Mucosa of rectum (tissue), 2 donors: ENCODE measurements at regions not wholly inside any gene's neighbourhood (a gene's known extent, or its start where the extent isn't known, plus 50 kb on each side); places are given as distances from the start of the nearest gene placed in this dataset.

Experiments used
- H3K27ac ChIP-seq, 2 donors: one replicate each; pipeline ENCODE4 v1.7.0; 2013; ENCODE audit warnings: inconsistent platforms in 2 of 2, low read depth in 2 of 2, low read length in 2 of 2
- H3K27me3 ChIP-seq, 2 donors: one replicate each; pipeline ENCODE4 v1.7.0; 2013; ENCODE audit warnings: low read length in 2 of 2; ENCODE audit not compliant: control insufficient read depth in 2 of 2, insufficient read depth in 2 of 2
- H3K36me3 ChIP-seq, 2 donors: one replicate each; pipeline ENCODE4 v1.7.0; 2013; ENCODE audit warnings: low read length in 2 of 2; ENCODE audit not compliant: control insufficient read depth in 2 of 2, insufficient read depth in 2 of 2
- H3K4me1 ChIP-seq, 2 donors: one replicate each; pipeline ENCODE4 v1.7.0; 2013; ENCODE audit warnings: low read length in 2 of 2, mild to moderate bottlenecking in 1 of 2; ENCODE audit not compliant: control insufficient read depth in 2 of 2, insufficient read depth in 2 of 2
- H3K4me3 ChIP-seq, 2 donors: one replicate each; pipeline ENCODE4 v1.7.0; 2013; ENCODE audit warnings: low read length in 2 of 2
- H3K9ac ChIP-seq, 2 donors: one replicate each; pipeline ENCODE4 v1.7.0; 2013; ENCODE audit warnings: low read length in 2 of 2, low read depth in 1 of 2, mild to moderate bottlenecking in 1 of 2
- H3K9me3 ChIP-seq, 2 donors: one replicate each; pipeline ENCODE4 v1.7.0; 2013; ENCODE audit warnings: low read length in 2 of 2; ENCODE audit not compliant: control insufficient read depth in 2 of 2
- donor health status: healthy.
- donor health status: Normal muscosa, but diverticular disease.

DNA sequence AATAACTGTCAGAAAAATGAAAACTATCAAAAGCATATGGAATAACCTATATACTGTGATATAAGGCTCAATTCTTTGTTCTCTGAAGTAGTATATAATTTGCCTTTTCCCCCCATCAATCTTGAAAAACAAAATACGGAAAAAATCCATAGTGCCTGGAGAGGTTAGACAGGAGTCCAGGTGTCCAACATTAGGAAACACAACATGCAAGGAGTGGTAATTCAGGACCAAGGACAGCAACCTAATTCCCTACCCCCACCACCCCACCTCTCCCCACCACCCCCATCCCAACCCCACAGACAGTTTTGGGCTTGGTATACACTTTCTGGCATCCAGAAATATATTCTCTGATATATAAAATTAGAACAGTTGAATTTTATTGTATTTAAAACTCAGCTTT is 55.1 kb upstream of the SLC25A26 start:
- Histone ChIP-seq H3K9me3 (no peaks in the 10 kb centered on the region), H3K27ac (no peak overlapping the region), H3K36me3 (no peaks in the 10 kb centered on the region), H3K4me3 (no peak overlapping the region), H3K9ac (no peak overlapping the region), H3K27me3 (no peaks in the 10 kb centered on the region), H3K4me1 (peaks cover 3 to 4% of the 10 kb centered on the region in 2 donors)

DNA sequence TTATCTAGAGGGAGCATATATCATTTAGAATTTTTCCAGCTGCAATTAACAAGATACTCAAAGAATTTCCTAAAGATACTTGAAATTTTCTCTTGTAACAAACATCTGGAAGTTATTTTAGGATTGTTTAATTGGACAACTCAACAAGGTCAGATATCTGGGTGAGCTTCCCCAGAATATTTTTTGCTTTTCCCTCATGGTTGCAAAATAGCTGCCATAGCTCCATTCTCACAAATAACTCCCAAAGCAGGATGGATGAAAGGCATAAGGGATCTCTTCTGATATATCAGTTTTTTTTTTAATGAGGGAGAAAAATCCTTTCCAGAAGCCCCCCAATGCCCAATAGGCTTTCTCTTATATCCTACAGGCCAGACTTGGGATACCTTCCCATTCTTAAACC is 56.6 kb upstream of the SLC25A26 start:
- no peaks in the 10 kb centered on the region for H3K9me3 ChIP-seq
- H3K4me3 ChIP-seq, result no peak overlapping the region
- H3K9ac ChIP-seq, result no peak overlapping the region
- peaks cover 3 to 4% of the 10 kb centered on the region in 2 donors for H3K4me1 ChIP-seq
- H3K36me3 ChIP-seq, result no peaks in the 10 kb centered on the region
- no peaks in the 10 kb centered on the region for H3K27me3 ChIP-seq
- no peak overlapping the region for H3K27ac ChIP-seq

DNA sequence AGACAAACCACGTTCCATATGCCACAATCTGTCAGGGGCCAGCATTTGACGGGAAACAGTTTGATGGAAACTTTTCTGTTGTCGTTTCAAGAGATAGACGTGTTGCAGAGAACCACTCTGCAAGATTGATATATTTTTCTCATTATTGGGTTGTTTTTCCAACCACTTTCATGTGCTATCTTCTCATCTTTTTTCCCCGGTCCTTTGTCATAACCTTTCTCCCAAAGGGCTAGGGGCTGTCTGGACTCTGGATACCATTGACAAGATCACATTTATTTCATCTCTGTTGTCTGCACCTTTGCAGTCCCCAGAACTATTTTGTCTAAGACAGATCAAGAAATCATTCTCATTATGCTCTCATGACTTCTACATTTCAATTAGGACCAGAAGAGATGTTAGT is 57.6 kb upstream of the SLC25A26 start:
- Histone ChIP-seq H3K4me1 (peaks cover 3 to 4% of the 10 kb centered on the region in 2 donors), H3K27ac (no peak overlapping the region), H3K36me3 (no peaks in the 10 kb centered on the region), H3K9me3 (no peaks in the 10 kb centered on the region), H3K27me3 (no peaks in the 10 kb centered on the region), H3K4me3 (no peak overlapping the region), H3K9ac (no peak overlapping the region)

DNA sequence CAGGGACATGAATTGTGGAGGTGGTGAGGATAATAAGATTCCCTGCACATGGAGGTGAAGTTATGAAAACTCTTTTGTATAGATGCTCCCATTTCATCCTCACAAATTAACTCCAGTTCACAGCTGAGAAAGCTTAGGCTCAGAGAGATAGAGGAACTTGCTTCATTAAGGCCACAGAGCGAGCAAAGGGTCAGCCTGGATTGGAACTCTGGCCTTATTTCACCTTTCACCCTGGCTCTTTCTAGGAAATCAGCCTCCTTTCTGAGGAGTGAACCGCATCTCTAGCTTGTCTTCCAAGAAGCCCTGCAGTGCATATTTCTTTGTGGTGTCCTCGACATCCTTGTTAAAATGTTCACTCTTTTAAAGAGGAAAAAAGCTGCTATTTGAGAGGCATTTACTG is 58.0 kb upstream of the SLC25A26 start:
- peaks cover 3 to 4% of the 10 kb centered on the region in 2 donors for H3K4me1 ChIP-seq
- no peaks in the 10 kb centered on the region for H3K27me3 ChIP-seq
- H3K9me3 ChIP-seq, result no peaks in the 10 kb centered on the region
- H3K36me3 ChIP-seq, result no peaks in the 10 kb centered on the region
- H3K4me3 ChIP-seq, result no peak overlapping the region
- no peak overlapping the region for H3K9ac ChIP-seq
- no peak overlapping the region for H3K27ac ChIP-seq

DNA sequence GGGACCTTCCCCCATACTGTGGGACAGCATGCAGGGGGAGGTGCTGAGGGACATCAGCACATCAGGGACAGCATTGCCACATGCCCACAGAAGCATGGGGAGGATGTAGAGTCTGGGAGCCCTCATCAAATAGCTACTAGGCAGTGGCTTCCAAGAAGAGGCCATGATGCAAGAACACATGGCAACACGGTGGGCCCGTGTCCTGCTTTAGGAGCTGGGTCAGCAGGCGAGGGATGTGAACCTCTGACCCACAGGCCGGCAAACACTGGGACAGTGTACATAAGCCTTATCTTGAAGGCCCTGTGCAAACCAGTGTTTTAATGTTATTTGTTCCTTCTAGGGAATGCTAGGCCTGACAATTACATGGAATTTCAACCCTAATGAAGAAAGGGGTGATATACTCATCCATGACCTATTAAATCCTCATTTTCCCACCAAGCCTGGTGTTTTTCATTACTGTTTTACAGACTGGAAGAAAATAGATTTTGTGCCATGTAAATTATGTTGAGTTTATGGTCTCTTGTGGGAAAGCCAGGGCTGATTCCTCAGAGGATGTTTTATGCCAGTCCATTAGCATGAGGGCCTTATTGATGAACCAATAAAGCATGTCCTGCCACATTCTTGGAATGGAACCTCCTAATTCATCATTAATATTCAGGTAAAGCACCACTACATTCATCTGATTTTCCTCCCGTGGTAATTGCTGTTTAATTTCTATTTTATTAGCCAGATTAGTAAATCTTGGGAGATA is 61.7 kb upstream of the SLC25A26 start:
- Histone ChIP-seq H3K27me3 (no peaks in the 10 kb centered on the region), H3K9me3 (no peaks in the 10 kb centered on the region), H3K27ac (no peak overlapping the region), H3K36me3 (no peaks in the 10 kb centered on the region), H3K9ac (no peak overlapping the region), H3K4me1 (no peaks in the 10 kb centered on the region), H3K4me3 (no peak overlapping the region)

DNA sequence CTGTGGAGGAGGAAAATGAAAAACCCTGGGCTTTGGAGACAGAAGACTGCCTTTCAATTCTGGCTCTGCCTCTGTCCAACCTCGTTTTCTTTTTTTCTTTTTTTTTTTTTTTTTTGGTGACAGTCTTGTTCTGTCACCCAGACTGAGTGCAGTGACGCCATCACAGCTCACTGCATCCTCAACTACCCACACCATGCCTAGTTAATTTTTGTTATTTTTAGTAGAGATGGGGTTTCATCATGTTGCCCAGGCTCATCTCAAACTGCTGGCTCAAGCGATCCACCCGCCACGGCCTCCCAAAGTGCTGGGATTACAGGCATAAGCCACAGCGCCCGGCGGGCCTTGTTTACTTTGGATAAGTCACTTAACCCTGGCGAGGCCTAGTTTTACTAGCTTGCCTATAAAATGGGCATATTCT is 66.3 kb upstream of the SLC25A26 start:
- peak overlapping the region in 1 of 2 donors; percentile 59 for H3K4me3 ChIP-seq
- no peaks in the 10 kb centered on the region for H3K36me3 ChIP-seq
- H3K9me3 ChIP-seq, result no peaks in the 10 kb centered on the region
- no peak overlapping the region for H3K9ac ChIP-seq
- H3K27me3 ChIP-seq, result peaks cover 0 to 3% of the 10 kb centered on the region in 2 donors
- H3K27ac ChIP-seq, result no peak overlapping the region
- no peaks in the 10 kb centered on the region for H3K4me1 ChIP-seq

DNA sequence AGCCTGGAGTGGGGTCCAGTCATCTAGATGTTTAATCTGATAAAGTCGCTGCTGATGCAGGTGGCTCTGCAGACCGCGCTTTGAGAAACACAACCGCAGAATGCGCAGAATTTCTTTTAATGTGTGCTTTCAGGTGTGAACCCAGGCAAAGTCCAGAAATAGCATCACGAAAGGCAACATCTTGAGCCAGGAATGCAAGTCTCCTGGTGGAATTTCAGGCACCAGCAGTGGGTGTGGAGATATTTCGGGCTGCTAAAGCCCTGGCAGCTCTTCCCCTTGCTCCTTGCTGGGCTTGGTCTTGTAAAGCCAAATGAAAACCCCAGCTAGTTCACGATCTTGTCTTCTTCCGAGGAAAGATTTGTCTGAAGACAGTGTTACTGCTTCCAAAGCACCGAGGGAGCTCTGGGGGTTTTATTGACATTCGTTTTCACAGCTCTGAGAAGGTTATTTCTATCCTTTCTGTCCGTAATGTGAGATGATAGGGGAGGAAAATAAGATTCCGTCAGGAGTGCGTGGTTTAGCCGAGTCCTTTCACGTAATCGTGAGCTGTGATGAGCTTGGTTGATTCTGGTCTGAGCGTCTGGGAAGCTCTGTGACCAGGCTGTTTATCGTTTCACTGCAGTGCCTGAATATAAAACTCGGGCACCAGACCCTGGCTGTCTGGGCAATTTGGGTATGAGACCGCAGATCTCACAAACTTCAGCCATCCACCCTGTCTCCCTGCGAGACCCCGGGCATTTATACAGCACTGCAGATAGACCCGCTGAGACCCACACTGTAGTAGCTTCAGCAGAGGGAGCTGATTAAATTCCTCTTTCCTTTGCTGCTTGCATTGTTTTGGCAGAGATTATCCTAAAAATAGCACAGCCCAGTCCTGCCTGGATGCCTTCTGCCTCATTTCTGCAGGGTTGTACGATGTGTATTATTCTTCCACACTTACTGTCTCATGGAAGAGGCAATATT is 67.0 kb upstream of the SLC25A26 start:
- peaks cover 0 to 3% of the 10 kb centered on the region in 2 donors for H3K27me3 ChIP-seq
- H3K27ac ChIP-seq, result no peak overlapping the region
- peak overlapping the region in 1 of 2 donors; percentile 59 for H3K4me3 ChIP-seq

DNA sequence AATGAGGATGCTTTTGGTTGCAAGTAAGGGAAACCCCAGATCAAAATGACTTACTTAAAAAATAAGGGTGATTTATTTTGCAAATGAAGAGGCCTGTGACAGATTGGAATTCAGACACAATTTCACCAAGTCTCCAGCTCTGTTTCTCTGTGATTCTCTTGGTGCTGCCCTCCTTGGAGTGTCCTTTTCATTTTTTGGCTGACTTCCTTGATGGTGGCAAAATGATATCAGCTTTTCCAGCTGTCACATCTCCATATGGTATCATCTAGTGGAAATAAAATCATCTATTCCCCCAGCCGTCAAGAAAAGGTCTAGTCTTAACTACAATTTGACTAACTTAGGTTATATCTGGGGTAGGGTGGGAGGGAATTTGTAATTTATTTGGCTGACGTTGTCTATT is 68.5 kb upstream of the SLC25A26 start:
- Histone ChIP-seq H3K4me1 (no peaks in the 10 kb centered on the region), H3K9ac (no peak overlapping the region), H3K4me3 (no peak overlapping the region), H3K27ac (no peak overlapping the region), H3K36me3 (no peaks in the 10 kb centered on the region), H3K9me3 (no peaks in the 10 kb centered on the region), H3K27me3 (peaks cover 0 to 3% of the 10 kb centered on the region in 2 donors)

More for the DNA sequence above, 67.0 kb upstream of the SLC25A26 start:
- Histone ChIP-seq H3K4me1 (no peaks in the 10 kb centered on the region), H3K9ac (no peak overlapping the region), H3K9me3 (no peaks in the 10 kb centered on the region), H3K36me3 (no peaks in the 10 kb centered on the region)

DNA sequence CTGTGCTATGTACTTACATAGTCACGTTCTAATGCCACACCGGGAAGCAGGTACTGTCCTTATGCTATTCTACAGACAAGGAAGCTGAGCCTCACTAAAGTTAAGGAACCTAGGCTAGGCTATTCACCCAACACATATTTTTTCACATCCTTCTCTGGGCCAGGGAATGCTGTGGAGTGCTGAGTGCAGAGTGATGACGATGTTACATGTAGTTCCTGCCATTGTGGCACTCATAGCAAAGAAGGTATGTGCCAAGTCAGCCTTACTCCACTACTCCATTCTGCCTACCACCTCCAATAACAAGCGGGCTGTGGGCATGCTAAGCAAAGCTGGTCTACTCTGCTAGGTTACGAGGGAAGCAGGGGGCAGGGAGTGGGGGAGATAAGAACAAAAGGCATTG is 69.8 kb upstream of the SLC25A26 start:
- H3K27me3 ChIP-seq, result peaks cover 0 to 3% of the 10 kb centered on the region in 2 donors

DNA sequence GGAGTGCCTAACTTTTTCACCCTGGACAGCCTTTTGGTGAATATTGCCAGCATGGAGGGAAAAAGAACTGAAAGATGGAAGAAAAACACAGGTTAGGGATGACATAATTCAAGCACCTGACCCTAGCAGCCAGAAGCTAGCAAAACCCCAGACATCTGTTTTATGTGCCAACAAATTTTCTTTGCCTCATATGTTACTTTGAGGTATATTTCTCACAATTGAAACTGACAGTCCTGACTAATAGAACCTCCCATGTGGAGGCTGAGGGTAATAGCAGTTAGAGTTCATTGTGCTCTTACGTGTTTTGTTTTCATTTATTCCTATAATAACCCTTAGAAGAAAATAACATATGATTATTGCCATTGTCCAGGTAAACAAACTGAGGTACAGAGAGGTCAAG is 71.5 kb upstream of the SLC25A26 start:
- no peak overlapping the region for H3K4me3 ChIP-seq
- no peaks in the 10 kb centered on the region for H3K9me3 ChIP-seq
- no peaks in the 10 kb centered on the region for H3K36me3 ChIP-seq
- H3K27me3 ChIP-seq, result peaks cover 0 to 3% of the 10 kb centered on the region in 2 donors
- no peak overlapping the region for H3K9ac ChIP-seq
- no peak overlapping the region for H3K27ac ChIP-seq
- no peaks in the 10 kb centered on the region for H3K4me1 ChIP-seq

More for the DNA sequence above, 69.8 kb upstream of the SLC25A26 start:
- H3K4me1 ChIP-seq, result no peaks in the 10 kb centered on the region
- H3K27ac ChIP-seq, result no peak overlapping the region
- no peak overlapping the region for H3K4me3 ChIP-seq
- no peaks in the 10 kb centered on the region for H3K36me3 ChIP-seq
- no peaks in the 10 kb centered on the region for H3K9me3 ChIP-seq
- no peak overlapping the region for H3K9ac ChIP-seq
